ENCODE measurements at regions not wholly inside any gene's neighbourhood (a gene's known extent, or its start where the extent isn't known, plus 50 kb on each side); places are given as distances from the start of the nearest gene placed in this dataset.
A peak's percentile ranks its signal among the peaks of the same experiment; 100 is the strongest.

DNA sequence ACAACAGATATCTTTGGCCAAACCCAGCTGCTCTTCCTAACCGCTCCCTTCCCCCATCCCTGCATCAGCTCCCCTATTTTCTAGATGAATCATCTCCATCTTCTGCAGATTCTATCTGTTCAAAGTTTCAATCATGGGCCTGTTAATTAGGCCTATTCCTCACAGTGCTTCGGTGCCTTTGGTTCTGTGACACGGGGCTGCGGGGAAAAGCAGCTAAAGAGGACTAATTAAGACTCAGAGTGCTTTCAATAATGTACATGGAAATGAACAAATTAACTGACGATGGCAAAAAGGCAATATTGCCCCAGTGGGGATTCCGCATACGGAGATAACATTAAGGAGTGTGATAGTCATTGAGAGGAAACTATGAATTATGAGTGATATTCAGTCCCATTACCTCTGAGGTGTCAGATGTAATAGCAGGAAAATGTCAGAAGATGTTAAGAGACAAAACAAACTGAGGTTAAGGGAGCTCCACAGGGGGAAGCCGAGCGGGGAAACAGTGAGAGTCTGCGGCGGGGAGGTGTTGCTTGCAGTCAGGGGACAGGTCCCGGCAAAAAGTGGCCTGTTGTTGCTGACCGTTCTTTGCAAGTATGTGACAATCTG lies 716.9 kb downstream of the TYW1 start:
- no peak for DNase-seq
- no peaks in the 10 kb centered on the region for H3K4me1 ChIP-seq
- H3K4me3 ChIP-seq: no peak overlapping the region
- 69% methylated on average over 13 of the region's 13 CpGs for WGBS (ENCODE audit: insufficient coverage, low coverage, low lambda C conversion rate, missing lambda C conversion rate)
- H3K36me3 ChIP-seq: no peaks in the 10 kb centered on the region
- no peaks in the 10 kb centered on the region for H3K27me3 ChIP-seq
- no peak overlapping the region for H3K27ac ChIP-seq
- no peak for TF ChIP-seq POLR2A (IDR thresholded peaks at IDR 0.05)
- TF ChIP-seq, protein P1, sequence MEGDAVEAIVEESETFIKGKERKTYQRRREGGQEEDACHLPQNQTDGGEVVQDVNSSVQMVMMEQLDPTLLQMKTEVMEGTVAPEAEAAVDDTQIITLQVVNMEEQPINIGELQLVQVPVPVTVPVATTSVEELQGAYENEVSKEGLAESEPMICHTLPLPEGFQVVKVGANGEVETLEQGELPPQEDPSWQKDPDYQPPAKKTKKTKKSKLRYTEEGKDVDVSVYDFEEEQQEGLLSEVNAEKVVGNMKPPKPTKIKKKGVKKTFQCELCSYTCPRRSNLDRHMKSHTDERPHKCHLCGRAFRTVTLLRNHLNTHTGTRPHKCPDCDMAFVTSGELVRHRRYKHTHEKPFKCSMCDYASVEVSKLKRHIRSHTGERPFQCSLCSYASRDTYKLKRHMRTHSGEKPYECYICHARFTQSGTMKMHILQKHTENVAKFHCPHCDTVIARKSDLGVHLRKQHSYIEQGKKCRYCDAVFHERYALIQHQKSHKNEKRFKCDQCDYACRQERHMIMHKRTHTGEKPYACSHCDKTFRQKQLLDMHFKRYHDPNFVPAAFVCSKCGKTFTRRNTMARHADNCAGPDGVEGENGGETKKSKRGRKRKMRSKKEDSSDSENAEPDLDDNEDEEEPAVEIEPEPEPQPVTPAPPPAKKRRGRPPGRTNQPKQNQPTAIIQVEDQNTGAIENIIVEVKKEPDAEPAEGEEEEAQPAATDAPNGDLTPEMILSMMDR (IDR thresholded peaks at IDR 0.05): no peak
- H3K9me3 ChIP-seq: no peaks in the 10 kb centered on the region
- intact Hi-C loops (cut with DNase I): no loop called here
- no peak for ATAC-seq

DNA sequence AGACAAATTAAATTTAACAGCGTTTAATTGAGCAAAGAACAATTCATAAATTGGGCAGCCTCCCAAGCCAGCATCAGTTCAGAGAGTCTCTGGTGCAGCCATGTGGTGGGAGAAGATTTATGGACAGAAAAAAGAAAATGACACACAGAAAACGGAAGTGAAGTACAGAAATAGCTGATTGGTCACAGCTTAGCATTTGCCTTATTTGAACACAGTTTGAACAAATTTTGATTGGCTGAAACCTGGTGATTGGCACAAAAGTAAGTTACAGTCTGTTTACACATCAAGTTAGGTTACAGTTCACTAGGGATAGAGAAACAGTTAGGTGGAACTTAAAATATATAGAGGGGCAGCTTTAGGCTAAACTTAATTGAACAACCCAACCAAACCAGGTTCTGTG lies 720.1 kb downstream of the TYW1 start:
- H3K27ac ChIP-seq: no peak overlapping the region
- no peaks in the 10 kb centered on the region for H3K4me1 ChIP-seq
- WGBS (ENCODE audit: insufficient coverage, low coverage, low lambda C conversion rate, missing lambda C conversion rate): 47% methylated on average over 2 of the region's 2 CpGs
- H3K9me3 ChIP-seq: no peaks in the 10 kb centered on the region
- ATAC-seq: peak in 1 of 4 donors; percentile 24
- DNase-seq: no peak
- H3K27me3 ChIP-seq: no peaks in the 10 kb centered on the region
- TF ChIP-seq POLR2A (IDR thresholded peaks at IDR 0.05): no peak
- TF ChIP-seq, protein P1 (IDR thresholded peaks at IDR 0.05): peak in 1 of 4 donors; percentile 9
- H3K4me3 ChIP-seq: no peak overlapping the region
- no peaks in the 10 kb centered on the region for H3K36me3 ChIP-seq
- intact Hi-C loops (cut with DNase I): no loop called here

DNA sequence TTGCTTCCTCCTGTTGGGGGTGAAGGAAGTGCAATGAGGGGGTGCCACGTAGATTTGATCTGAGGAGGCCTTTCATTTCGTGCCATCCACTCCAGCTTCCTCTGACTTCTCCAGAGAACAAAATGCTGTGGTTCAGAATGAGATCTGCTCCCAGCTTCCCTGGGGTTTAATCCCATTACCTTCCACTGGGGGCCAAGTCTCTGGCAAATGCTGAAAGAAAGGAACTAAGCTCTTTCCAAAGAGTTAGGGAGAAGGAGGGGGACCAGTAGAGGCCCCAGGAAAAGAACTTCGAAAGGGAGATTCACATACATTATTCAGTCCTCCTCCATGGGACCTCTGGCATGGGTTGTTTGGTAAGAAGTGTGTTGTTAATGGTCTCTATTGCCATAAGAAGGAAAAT lies 727.0 kb downstream of the TYW1 start:
- H3K27me3 ChIP-seq: no peaks in the 10 kb centered on the region
- no peaks in the 10 kb centered on the region for H3K9me3 ChIP-seq
- 39% methylated on average over 3 of the region's 3 CpGs for WGBS (ENCODE audit: insufficient coverage, low coverage, low lambda C conversion rate, missing lambda C conversion rate)
- H3K4me3 ChIP-seq: no peak overlapping the region
- H3K36me3 ChIP-seq: no peaks in the 10 kb centered on the region
- intact Hi-C loops (cut with DNase I): no loop called here
- H3K4me1 ChIP-seq: no peaks in the 10 kb centered on the region
- ATAC-seq (no peak), DNase-seq (no peak)
- TF ChIP-seq, protein P1 (IDR thresholded peaks at IDR 0.05): no peak
- no peak for TF ChIP-seq POLR2A (IDR thresholded peaks at IDR 0.05)
- no peak overlapping the region for H3K27ac ChIP-seq

DNA sequence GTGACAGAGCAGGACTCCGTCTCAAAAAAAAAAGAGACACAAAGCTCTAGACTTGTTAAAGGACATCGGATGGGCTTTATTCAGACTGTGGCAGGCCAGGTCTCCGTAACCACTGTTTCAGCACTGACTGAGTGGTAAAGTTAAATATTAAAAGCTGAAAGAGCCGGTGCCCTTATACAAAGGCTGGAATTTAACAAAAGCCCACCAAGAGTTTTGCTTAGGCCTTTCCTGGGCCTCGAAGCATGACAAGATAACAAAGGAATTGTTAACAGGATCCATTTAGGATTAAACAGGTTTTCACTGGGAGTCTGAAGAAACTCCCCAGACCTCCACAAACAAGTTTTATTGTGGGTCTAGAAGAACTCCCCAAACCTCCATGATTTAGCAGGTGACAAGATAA lies 727.8 kb downstream of the TYW1 start:
- no peak overlapping the region for H3K4me3 ChIP-seq
- no peaks in the 10 kb centered on the region for H3K36me3 ChIP-seq
- no peaks in the 10 kb centered on the region for H3K9me3 ChIP-seq
- 68% methylated on average over 2 of the region's 5 CpGs for WGBS (ENCODE audit: insufficient coverage, low coverage, low lambda C conversion rate, missing lambda C conversion rate)
- H3K4me1 ChIP-seq: no peaks in the 10 kb centered on the region
- TF ChIP-seq, protein P1 (IDR thresholded peaks at IDR 0.05): no peak
- TF ChIP-seq POLR2A (IDR thresholded peaks at IDR 0.05): no peak
- no peak overlapping the region for H3K27ac ChIP-seq
- DNase-seq (no peak), ATAC-seq (no peak)
- no peaks in the 10 kb centered on the region for H3K27me3 ChIP-seq
- intact Hi-C loops (cut with DNase I): no loop called here

DNA sequence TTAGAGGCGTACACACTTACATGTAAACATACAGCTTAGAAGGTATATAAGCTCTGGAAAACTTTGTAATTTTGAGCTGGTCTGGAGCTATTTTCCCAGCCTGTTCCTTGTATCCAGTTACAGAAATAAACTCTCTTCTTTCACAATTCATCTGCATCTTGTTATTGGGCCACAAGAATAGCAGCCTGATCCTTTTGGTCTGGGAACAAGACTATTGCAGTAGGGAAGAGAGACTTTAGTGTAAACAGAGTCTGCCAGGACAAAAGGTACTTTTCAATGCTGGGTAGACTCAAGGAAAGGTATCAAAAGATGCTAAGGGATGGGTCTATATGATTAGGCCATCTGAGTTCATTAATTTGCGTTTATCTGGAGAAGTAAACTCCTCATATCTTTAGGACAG lies 728.3 kb downstream of the TYW1 start:
- H3K4me1 ChIP-seq: no peaks in the 10 kb centered on the region
- H3K27me3 ChIP-seq: no peaks in the 10 kb centered on the region
- no peaks in the 10 kb centered on the region for H3K9me3 ChIP-seq
- no peak overlapping the region for H3K4me3 ChIP-seq
- TF ChIP-seq, protein P1 (IDR thresholded peaks at IDR 0.05): no peak
- no peak for TF ChIP-seq POLR2A (IDR thresholded peaks at IDR 0.05)
- no peaks in the 10 kb centered on the region for H3K36me3 ChIP-seq
- ATAC-seq (no peak), DNase-seq (no peak)
- WGBS (ENCODE audit: insufficient coverage, low coverage, low lambda C conversion rate, missing lambda C conversion rate): 80% methylated on average over 2 of the region's 2 CpGs
- no peak overlapping the region for H3K27ac ChIP-seq
- intact Hi-C loops (cut with DNase I): no loop called here
